T-cell (primary cell): ENCODE measurements at regions not wholly inside any gene's neighbourhood (a gene's known extent, or its start where the extent isn't known, plus 50 kb on each side); places are given as distances from the start of the nearest gene placed in this dataset.
"Not testable (repeated sequence)": the region's sequence is repeated elsewhere in the genome, so short reads cannot be mapped to it uniquely, and the experiment has no call there.

Source experiments
- ATAC-seq, 4 experiments: fragments of 200-7000 bp in 3 of 4; fragments of 150-1000 bp in 1 of 4; cut with Tn5 transposase; replicated peaks in 1 of 4; 1 replicate in 3 of 4; 2 replicates in 1 of 4; pipeline ENCODE4 v1.10.0; 2021; ENCODE audit warnings: moderate library complexity in 3 of 4, mild to moderate bottlenecking in 2 of 4, moderate number of reproducible peaks in 1 of 4
- CTCF ChIA-PET, 2 donors: fragments of 300-600 bp; sonication (Branson Sonifier 250); formaldehyde crosslinking; loops; one replicate each; lab custom pipeline; 2022; ENCODE audit warnings: antibody characterized with exemption in 2 of 2; lab: Charles Lee
- POLR2A ChIA-PET, 2 donors: fragments of 300-600 bp; sonication (Branson Sonifier 250); formaldehyde crosslinking; loops; one replicate each; lab custom pipeline; 2022; ENCODE audit warnings: antibody characterized with exemption in 2 of 2; lab: Charles Lee
- DNase-seq, 35 experiments: peaks; one replicate each; pipeline versions ENCODE4 v3.0.0 to v3.0.0-alpha.2; 2013 to 2023
- H3K27ac ChIP-seq: one replicate; pipeline ENCODE4 v1.5.1; 2013; ENCODE audit warnings: low read length
- H3K27me3 ChIP-seq, 2 experiments: replicated peaks in 1 of 2; 1 replicate in 1 of 2; 2 replicates in 1 of 2; pipeline versions ENCODE4 v1.6.1 to v1.7.0; 2013; ENCODE audit warnings: low read length in 1 of 2, mixed read lengths in 1 of 2; ENCODE audit not compliant: control insufficient read depth in 2 of 2, insufficient read depth in 2 of 2; ENCODE audit errors: extremely low read depth in 1 of 2
- H3K36me3 ChIP-seq, 2 donors: 1 replicate in 1 of 2; 2 replicates in 1 of 2; pipeline versions ENCODE4 v1.6.1 to v1.7.0; 2013; ENCODE audit warnings: low read length in 1 of 2; ENCODE audit not compliant: control insufficient read depth in 2 of 2, insufficient read depth in 1 of 2; ENCODE audit errors: extremely low read depth in 1 of 2
- H3K4me1 ChIP-seq, 2 experiments: 1 replicate in 1 of 2; 2 replicates in 1 of 2; pipeline versions ENCODE4 v1.6.1 to v1.7.0; 2013; ENCODE audit warnings: low read length in 2 of 2, mixed read lengths in 1 of 2; ENCODE audit not compliant: insufficient read depth in 2 of 2, control insufficient read depth in 1 of 2; ENCODE audit errors: extremely low read depth in 1 of 2
- H3K4me3 ChIP-seq, 2 donors: 1 replicate in 1 of 2; 2 replicates in 1 of 2; pipeline versions ENCODE4 v1.5.1 to v1.7.0; 2013; ENCODE audit warnings: mild to moderate bottlenecking in 2 of 2, low read length in 1 of 2, moderate library complexity in 1 of 2; ENCODE audit not compliant: control insufficient read depth in 1 of 2; ENCODE audit errors: extremely low read depth in 1 of 2
- H3K9me3 ChIP-seq: 2 replicates; pipeline ENCODE4 v1.7.0; 2013
- H3K27ac Mint-ChIP-seq, 2 donors: one replicate each; pipeline ENCODE4 v1.8.0; 2020 to 2021; ENCODE audit warnings: mild to moderate bottlenecking in 2 of 2, mixed read lengths in 2 of 2
- H3K27me3 Mint-ChIP-seq, 2 donors: one replicate each; pipeline ENCODE4 v1.8.0; 2021 to 2022; ENCODE audit warnings: mixed read lengths in 2 of 2
- H3K36me3 Mint-ChIP-seq: one replicate; pipeline ENCODE4 v1.8.0; 2021; ENCODE audit warnings: mixed read lengths
- H3K4me1 Mint-ChIP-seq, 3 donors: one replicate each; pipeline ENCODE4 v1.8.0; 2020 to 2022; ENCODE audit warnings: mixed read lengths in 3 of 3, mild to moderate bottlenecking in 1 of 3
- H3K4me3 Mint-ChIP-seq, 3 donors: one replicate each; pipeline ENCODE4 v1.8.0; 2020 to 2022; ENCODE audit warnings: mild to moderate bottlenecking in 3 of 3, mixed read lengths in 3 of 3, moderate library complexity in 3 of 3
- H3K9me3 Mint-ChIP-seq, 3 donors: one replicate each; pipeline ENCODE4 v1.8.0; 2020 to 2022; ENCODE audit warnings: mixed read lengths in 3 of 3
- WGBS: methylation state at CpG from one replicate; pipeline ENCODE4 v1.1.5; 2013; ENCODE audit warnings: missing lambda C conversion rate; ENCODE audit not compliant: insufficient coverage; 5-methylcytosine and 5-hydroxymethylcytosine counted together

DNA sequence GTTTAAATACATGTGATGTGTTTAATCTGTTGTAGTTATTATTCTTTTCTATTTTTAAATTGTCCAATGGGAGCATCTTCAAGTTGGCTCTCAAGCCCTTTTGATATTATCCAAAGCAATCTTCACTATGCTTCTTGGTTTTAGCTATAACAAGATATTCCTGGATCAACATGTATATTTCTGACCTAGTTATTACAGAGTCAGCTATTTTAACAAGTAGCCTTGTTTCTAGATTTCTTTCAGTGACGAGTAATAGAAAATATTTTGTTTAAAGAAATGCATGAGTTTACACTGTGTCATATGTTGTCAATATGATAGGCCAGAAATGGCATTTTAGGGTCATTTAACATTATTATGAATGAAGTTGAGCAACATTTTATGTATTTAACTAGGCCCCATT is 421.8 kb upstream of the MAP2 start:
- no peaks in the 10 kb centered on the region for H3K36me3 ChIP-seq
- H3K4me3 ChIP-seq = no peak overlapping the region
- DNase-seq (no peak), ATAC-seq (no peak)
- no peaks in the 10 kb centered on the region for H3K4me1 ChIP-seq
- Mint-ChIP-seq H3K36me3 (no peaks in the 10 kb centered on the region), H3K9me3 (peaks cover 16 to 26% (median 21%) of the 10 kb centered on the region in 3 donors), H3K4me3 (no peak overlapping the region), H3K27me3 (no peaks in the 10 kb centered on the region), H3K4me1 (no peaks in the 10 kb centered on the region), H3K27ac (no peak overlapping the region)
- no peak overlapping the region for H3K27ac ChIP-seq
- H3K9me3 ChIP-seq = no peaks in the 10 kb centered on the region
- ChIA-PET CTCF (no interaction called here), POLR2A (no interaction called here)
- H3K27me3 ChIP-seq = no peaks in the 10 kb centered on the region
- WGBS = no CpG with 5 or more reads among the region's 1 CpG

GRCh38 chr2:209005371-209005770 is 418.5 kb upstream of the MAP2 start:
- H3K4me1 Mint-ChIP-seq = no peaks in the 10 kb centered on the region
- DNase-seq (no peak), ATAC-seq (no peak)
- no peaks in the 10 kb centered on the region for H3K27me3 Mint-ChIP-seq
- H3K4me3 Mint-ChIP-seq = no peak overlapping the region
- Histone ChIP-seq H3K36me3 (no peaks in the 10 kb centered on the region), H3K27me3 (no peaks in the 10 kb centered on the region), H3K9me3 (no peaks in the 10 kb centered on the region), H3K4me1 (no peaks in the 10 kb centered on the region), H3K4me3 (no peak overlapping the region), H3K27ac (no peak overlapping the region)
- peaks cover 16 to 24% (median 24%) of the 10 kb centered on the region in 3 donors for H3K9me3 Mint-ChIP-seq
- ChIA-PET POLR2A (no interaction called here), CTCF (no interaction called here)
- no peaks in the 10 kb centered on the region for H3K36me3 Mint-ChIP-seq
- H3K27ac Mint-ChIP-seq = no peak overlapping the region
- no CpG with 5 or more reads among the region's 1 CpG for WGBS

DNA sequence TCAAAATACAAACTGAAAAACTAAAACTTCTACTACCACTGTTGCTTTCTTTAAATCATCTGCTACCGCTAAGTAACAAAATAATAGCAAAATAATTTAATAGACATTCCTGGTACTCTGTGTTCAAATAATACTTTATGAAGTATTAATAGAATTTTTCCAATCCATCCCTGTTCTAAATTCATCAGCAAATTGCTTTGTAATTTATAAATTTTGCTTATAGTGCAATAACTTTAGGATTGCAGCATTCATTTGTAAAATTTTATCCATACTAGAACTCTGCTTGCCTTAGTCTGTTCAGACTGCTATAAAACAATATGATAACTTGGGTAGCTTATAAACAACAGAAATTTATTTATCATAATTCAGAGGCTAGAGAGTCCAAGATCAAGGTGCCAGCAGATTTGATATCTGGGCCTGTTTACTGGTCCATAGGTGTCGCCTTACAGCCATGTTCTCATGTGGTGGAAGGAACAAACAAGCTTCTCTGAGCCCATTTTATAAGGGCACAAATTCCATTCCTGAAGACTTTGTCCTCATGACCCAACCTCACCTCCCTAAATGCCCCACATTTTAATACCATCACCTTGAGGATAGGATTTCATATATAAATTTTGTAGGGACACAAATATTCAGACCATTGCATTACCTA is 415.1 kb upstream of the MAP2 start:
- Histone ChIP-seq H3K4me1 (no peaks in the 10 kb centered on the region), H3K36me3 (no peaks in the 10 kb centered on the region), H3K9me3 (no peaks in the 10 kb centered on the region), H3K27ac (no peak overlapping the region), H3K27me3 (no peaks in the 10 kb centered on the region), H3K4me3 (no peak overlapping the region)
- no peaks in the 10 kb centered on the region for H3K4me1 Mint-ChIP-seq
- H3K4me3 Mint-ChIP-seq = no peak overlapping the region
- peaks cover 16 to 19% (median 19%) of the 10 kb centered on the region in 3 donors for H3K9me3 Mint-ChIP-seq
- H3K27me3 Mint-ChIP-seq = no peaks in the 10 kb centered on the region
- ChIA-PET CTCF (no interaction called here), POLR2A (no interaction called here)
- H3K27ac Mint-ChIP-seq = no peak overlapping the region
- DNase-seq (no peak), ATAC-seq (no peak)
- WGBS = 88% methylated on average over 1 of the region's 2 CpGs
- no peaks in the 10 kb centered on the region for H3K36me3 Mint-ChIP-seq

DNA sequence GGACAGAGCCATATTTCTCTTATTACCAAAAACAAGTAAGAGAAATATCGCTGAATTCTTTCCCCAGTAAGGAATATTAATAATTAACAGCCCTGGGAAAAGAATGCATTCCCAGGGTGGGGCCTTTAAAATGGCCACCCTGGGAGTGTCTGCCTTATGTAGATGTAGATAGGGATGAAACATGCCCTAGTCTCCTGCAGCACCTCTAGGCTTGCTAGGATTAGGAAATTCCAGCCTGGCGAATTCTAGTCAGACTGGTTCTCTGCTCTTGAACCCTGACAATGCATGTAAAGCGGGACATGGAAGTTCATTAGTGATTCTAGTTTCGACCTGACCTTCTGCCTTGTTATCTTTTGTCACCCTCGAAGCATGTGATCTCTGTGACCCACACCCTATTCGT is 405.2 kb upstream of the MAP2 start:
- ATAC-seq, H3K36me3 ChIP-seq, H3K4me1 ChIP-seq, H3K27me3 Mint-ChIP-seq, H3K36me3 Mint-ChIP-seq, H3K4me1 Mint-ChIP-seq, POLR2A ChIA-PET, DNase-seq, H3K27ac Mint-ChIP-seq, H3K4me3 ChIP-seq, H3K9me3 ChIP-seq, H3K4me3 Mint-ChIP-seq, H3K27ac ChIP-seq, CTCF ChIA-PET, H3K27me3 ChIP-seq: not testable (repeated sequence)
- WGBS = 59% methylated on average over 4 of the region's 6 CpGs
- H3K9me3 Mint-ChIP-seq = peaks cover 11 to 16% (median 13%) of the 10 kb centered on the region in 3 donors

- ChIA-PET CTCF (no interaction called here), POLR2A (no interaction called here)
- H3K36me3 ChIP-seq = no peaks in the 10 kb centered on the region
- DNase-seq = no peak
- H3K27me3 ChIP-seq = no peaks in the 10 kb centered on the region
- no peaks in the 10 kb centered on the region for H3K9me3 ChIP-seq
- no peaks in the 10 kb centered on the region for H3K36me3 Mint-ChIP-seq
- no peak overlapping the region for H3K27ac Mint-ChIP-seq
- ATAC-seq = no peak
- no peaks in the 10 kb centered on the region for H3K4me1 ChIP-seq
- WGBS = 100% methylated on average over 1 of the region's 1 CpG
- peaks cover 3 to 6% (median 4%) of the 10 kb centered on the region in 3 donors for H3K9me3 Mint-ChIP-seq
- H3K27ac ChIP-seq = no peak overlapping the region
- H3K4me3 Mint-ChIP-seq = no peak overlapping the region
- no peak overlapping the region for H3K4me3 ChIP-seq
- H3K4me1 Mint-ChIP-seq = no peaks in the 10 kb centered on the region
- no peaks in the 10 kb centered on the region for H3K27me3 Mint-ChIP-seq
Observed at GRCh38 chr2:209029249-209029648, 394.6 kb upstream of the MAP2 start.

GRCh38 chr2:209044307-209044706 is 379.5 kb upstream of the MAP2 start:
- Mint-ChIP-seq H3K36me3 (no peaks in the 10 kb centered on the region), H3K27me3 (no peaks in the 10 kb centered on the region), H3K4me3 (no peak overlapping the region), H3K4me1 (no peaks in the 10 kb centered on the region), H3K9me3 (peaks cover under 1 to 5% (median 3%) of the 10 kb centered on the region in 3 donors), H3K27ac (no peak overlapping the region)
- Histone ChIP-seq H3K4me3 (no peak overlapping the region), H3K36me3 (no peaks in the 10 kb centered on the region), H3K9me3 (no peaks in the 10 kb centered on the region), H3K27me3 (no peaks in the 10 kb centered on the region), H3K27ac (no peak overlapping the region), H3K4me1 (no peaks in the 10 kb centered on the region)
- ATAC-seq = no peak
- ChIA-PET CTCF (no interaction called here), POLR2A (no interaction called here)
- no peak for DNase-seq
- no CpG with 5 or more reads among the region's 2 CpGs for WGBS

DNA sequence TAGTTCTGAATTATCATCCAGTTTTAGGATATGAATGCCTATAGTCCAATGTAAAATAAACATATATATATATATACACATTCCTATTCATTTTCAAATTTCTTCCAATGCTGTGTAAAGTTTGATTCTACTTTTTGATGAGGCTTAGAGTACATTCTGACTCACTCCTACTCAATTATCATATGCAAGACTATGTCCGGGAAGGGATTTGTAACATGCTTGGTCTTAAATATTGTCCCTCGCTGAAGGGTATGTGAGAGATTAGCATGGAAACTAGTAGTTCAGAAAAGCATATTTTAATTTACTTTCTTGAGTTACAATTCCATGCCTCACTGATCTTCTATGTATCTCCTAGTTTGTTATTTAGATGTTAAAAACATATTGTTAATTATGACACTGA is 377.7 kb upstream of the MAP2 start:
- Histone ChIP-seq H3K9me3 (no peaks in the 10 kb centered on the region), H3K27ac (no peak overlapping the region), H3K36me3 (no peaks in the 10 kb centered on the region), H3K4me1 (no peaks in the 10 kb centered on the region), H3K27me3 (no peaks in the 10 kb centered on the region), H3K4me3 (no peak overlapping the region)
- WGBS = no CpG with 5 or more reads among the region's 2 CpGs
- no peak overlapping the region for H3K4me3 Mint-ChIP-seq
- H3K27me3 Mint-ChIP-seq = no peaks in the 10 kb centered on the region
- DNase-seq (no peak), ATAC-seq (no peak)
- CTCF ChIA-PET = no interaction called here
- H3K27ac Mint-ChIP-seq = no peak overlapping the region
- no peaks in the 10 kb centered on the region for H3K36me3 Mint-ChIP-seq
- H3K9me3 Mint-ChIP-seq = peaks cover 0 to 4% (median 3%) of the 10 kb centered on the region in 3 donors
- POLR2A ChIA-PET = no interaction called here
- no peaks in the 10 kb centered on the region for H3K4me1 Mint-ChIP-seq
